ENCODE measurements at regions not wholly inside any gene's neighbourhood (a gene's known extent, or its start where the extent isn't known, plus 50 kb on each side); places are given as distances from the start of the nearest gene placed in this dataset.

GRCh38 chr13:105219651-105220050, 1315.8 kb downstream of the EFNB2 start:
- Histone ChIP-seq H3K27ac (peak overlapping the region; percentile 65), H3K36me3 (replicated peaks) (no peaks in the 10 kb centered on the region), H3K4me3 (ENCODE audit: low read depth, low read length) (no peak overlapping the region), H3K27me3 (replicated peaks) (no peaks in the 10 kb centered on the region)
- no peak for DNase-seq
- in situ Hi-C loops (cut with HindIII; ENCODE audit: low pct_ligation_motif_present, low sequenced_read_pairs) = no loop called here
- TF ChIP-seq, protein P1, sequence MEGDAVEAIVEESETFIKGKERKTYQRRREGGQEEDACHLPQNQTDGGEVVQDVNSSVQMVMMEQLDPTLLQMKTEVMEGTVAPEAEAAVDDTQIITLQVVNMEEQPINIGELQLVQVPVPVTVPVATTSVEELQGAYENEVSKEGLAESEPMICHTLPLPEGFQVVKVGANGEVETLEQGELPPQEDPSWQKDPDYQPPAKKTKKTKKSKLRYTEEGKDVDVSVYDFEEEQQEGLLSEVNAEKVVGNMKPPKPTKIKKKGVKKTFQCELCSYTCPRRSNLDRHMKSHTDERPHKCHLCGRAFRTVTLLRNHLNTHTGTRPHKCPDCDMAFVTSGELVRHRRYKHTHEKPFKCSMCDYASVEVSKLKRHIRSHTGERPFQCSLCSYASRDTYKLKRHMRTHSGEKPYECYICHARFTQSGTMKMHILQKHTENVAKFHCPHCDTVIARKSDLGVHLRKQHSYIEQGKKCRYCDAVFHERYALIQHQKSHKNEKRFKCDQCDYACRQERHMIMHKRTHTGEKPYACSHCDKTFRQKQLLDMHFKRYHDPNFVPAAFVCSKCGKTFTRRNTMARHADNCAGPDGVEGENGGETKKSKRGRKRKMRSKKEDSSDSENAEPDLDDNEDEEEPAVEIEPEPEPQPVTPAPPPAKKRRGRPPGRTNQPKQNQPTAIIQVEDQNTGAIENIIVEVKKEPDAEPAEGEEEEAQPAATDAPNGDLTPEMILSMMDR (IDR thresholded peaks at IDR 0.05; ENCODE audit: low read depth, low read length, missing control alignments) = no peak

DNA sequence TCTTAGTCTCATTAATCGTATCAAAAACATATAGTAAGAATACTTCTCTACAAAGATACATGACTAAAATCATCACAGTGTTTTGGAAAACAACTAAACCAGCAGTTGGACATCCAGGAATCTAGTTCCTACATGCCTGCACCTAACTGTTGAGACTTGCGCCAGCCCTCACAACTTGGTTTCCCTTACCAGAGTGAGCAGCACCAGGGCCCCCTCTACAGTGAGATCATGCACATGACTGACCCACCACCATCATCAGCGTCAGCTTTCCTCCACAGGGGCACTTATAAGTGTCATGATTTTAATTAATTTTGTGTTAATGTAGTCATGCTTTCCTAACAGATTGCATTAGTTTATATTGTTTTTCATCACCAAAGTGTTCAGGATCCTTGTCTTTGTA, 1322.0 kb downstream of the EFNB2 start:
- Histone ChIP-seq H3K27ac (no peak overlapping the region), H3K27me3 (replicated peaks) (no peaks in the 10 kb centered on the region), H3K36me3 (replicated peaks) (no peaks in the 10 kb centered on the region), H3K4me3 (ENCODE audit: low read depth, low read length) (no peak overlapping the region)
- DNase-seq = no peak
- in situ Hi-C loops (cut with HindIII; ENCODE audit: low pct_ligation_motif_present, low sequenced_read_pairs) = no loop called here
- TF ChIP-seq, protein P1 (IDR thresholded peaks at IDR 0.05; ENCODE audit: low read depth, low read length, missing control alignments) = no peak

DNA sequence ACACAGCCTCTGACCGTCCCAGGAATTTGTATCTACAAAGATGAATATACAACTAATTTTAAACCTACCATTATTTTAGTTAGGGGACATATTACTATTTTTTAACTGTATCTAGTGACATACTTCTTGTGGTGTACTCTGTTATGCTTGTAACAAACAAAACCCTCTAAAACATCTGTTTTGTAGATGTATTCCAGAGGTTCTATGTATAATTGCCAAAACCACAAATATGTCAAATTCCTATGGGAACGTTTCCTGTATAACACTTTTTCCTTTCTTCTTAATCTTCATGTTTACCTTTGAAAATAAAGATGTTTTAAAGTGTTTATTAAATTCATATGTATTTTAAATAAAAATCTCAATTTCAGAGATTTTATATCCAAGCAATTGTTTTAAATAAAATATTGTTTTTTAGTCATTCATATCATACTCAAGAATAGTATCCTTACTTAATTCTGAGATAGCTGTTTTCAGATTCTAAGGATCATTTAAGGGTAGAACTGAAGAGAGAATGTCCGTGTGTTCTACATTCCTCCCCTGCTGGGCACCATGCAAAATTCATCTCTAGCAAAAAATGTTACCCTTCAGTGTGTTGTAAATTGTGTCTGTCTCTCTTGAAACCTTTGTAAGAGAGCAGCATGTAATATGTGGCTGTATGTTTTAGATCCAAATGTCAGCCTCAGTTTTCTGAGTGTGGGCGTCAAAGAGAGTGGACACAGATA, 1327.7 kb downstream of the EFNB2 start:
- in situ Hi-C loops (cut with HindIII; ENCODE audit: low pct_ligation_motif_present, low sequenced_read_pairs) = no loop called here
- Histone ChIP-seq H3K27me3 (replicated peaks) (no peaks in the 10 kb centered on the region), H3K4me3 (ENCODE audit: low read depth, low read length) (no peak overlapping the region), H3K36me3 (replicated peaks) (no peaks in the 10 kb centered on the region), H3K27ac (no peak overlapping the region)
- TF ChIP-seq, protein P1 (IDR thresholded peaks at IDR 0.05; ENCODE audit: low read depth, low read length, missing control alignments) = peak; percentile 35
- no peak for DNase-seq

- H3K4me3 ChIP-seq (ENCODE audit: low read depth, low read length) = no peak overlapping the region
- no peaks in the 10 kb centered on the region for H3K36me3 ChIP-seq (replicated peaks)
- DNase-seq = peak; percentile 60
- H3K27me3 ChIP-seq (replicated peaks) = no peaks in the 10 kb centered on the region
- in situ Hi-C loops (cut with HindIII; ENCODE audit: low pct_ligation_motif_present, low sequenced_read_pairs) = no loop called here
- no peak overlapping the region for H3K27ac ChIP-seq
- TF ChIP-seq, protein P1 (IDR thresholded peaks at IDR 0.05; ENCODE audit: low read depth, low read length, missing control alignments) = peak; percentile 83
Measured at GRCh38 chr13:105202354-105202753, 1333.1 kb downstream of the EFNB2 start.

- H3K27ac ChIP-seq = no peak overlapping the region
- DNase-seq = no peak
- H3K4me3 ChIP-seq (ENCODE audit: low read depth, low read length) = no peak overlapping the region
- H3K36me3 ChIP-seq (replicated peaks) = no peaks in the 10 kb centered on the region
- no peaks in the 10 kb centered on the region for H3K27me3 ChIP-seq (replicated peaks)
- TF ChIP-seq, protein P1 (IDR thresholded peaks at IDR 0.05; ENCODE audit: low read depth, low read length, missing control alignments) = no peak
- in situ Hi-C loops (cut with HindIII; ENCODE audit: low pct_ligation_motif_present, low sequenced_read_pairs) = no loop called here
Measured at GRCh38 chr13:105201351-105201750, 1334.1 kb downstream of the EFNB2 start.

DNA sequence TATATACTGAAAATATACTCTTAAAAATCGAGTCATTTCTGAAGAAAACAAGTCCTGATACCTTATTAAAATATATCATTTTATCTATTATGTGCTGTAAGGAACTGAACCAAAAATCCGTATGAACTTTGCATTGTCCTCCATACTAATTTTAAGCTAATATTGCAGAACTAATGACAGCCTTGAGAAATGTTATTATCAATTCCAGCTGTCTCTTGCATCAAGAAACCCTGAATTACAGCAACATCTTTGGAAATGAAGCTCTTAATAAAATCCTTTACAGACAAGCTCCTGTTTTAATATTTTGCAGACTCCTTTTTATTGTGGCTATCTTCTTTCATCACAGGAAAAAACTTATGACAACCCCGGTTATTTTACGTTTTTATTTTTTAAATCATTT, 1335.3 kb downstream of the EFNB2 start:
- TF ChIP-seq, protein P1 (IDR thresholded peaks at IDR 0.05; ENCODE audit: low read depth, low read length, missing control alignments) = no peak
- H3K27me3 ChIP-seq (replicated peaks) = no peaks in the 10 kb centered on the region
- in situ Hi-C loops (cut with HindIII; ENCODE audit: low pct_ligation_motif_present, low sequenced_read_pairs) = no loop called here

More for the DNA sequence above, 1335.3 kb downstream of the EFNB2 start:
- Histone ChIP-seq H3K4me3 (ENCODE audit: low read depth, low read length) (no peak overlapping the region), H3K27ac (no peak overlapping the region), H3K36me3 (replicated peaks) (no peaks in the 10 kb centered on the region)
- DNase-seq = no peak

Data from brain microvascular endothelial cell (primary cell).